ENCODE measurements at regions not wholly inside any gene's neighbourhood (a gene's known extent, or its start where the extent isn't known, plus 50 kb on each side); places are given as distances from the start of the nearest gene placed in this dataset.
"Not testable (repeated sequence)": the region's sequence is repeated elsewhere in the genome, so short reads cannot be mapped to it uniquely, and the experiment has no call there.

DNA sequence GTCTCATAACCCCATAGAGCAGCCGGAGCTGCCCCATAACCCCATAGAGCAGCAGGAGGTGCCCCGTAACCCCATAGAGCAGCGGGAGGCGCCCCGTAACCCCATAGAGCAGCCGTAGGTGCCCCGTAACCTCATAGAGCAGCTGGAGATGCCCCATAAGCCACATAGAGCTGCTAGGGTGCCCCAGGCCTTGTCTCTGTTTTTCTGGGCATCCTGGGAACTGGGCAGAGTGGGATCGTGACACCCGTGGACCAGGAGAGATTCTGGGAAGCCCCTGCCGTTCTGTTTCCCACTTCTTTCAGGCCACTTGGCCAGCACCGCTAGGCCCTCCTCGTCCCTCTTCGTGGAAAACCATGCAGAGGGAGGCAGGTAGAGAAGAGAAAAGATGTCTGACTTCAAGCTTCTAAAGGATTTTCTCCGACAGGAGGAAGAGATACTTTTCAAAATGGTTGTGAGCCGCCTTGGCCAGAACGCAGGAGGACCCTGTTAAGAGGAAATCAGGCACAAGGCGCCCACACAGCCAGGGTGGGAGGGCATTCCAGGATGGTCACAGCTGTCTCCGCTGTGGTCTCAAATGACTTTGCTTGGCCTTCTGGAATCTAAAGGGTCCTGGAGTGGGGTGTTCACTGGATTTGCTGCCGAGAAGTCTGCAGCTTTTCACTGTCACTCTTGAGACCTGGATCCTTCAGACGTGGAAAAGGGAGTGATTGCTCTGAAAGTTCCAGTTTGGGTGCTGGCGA is 171.8 kb downstream of the NPIPB11 start:
- Mint-ChIP-seq H3K27ac (peak overlapping the region in 4 of 7 donors; percentile 25 to 73 (median 42)), H3K9me3 (peaks cover 0 to 10% (median 8%) of the 10 kb centered on the region in 7 donors), H3K36me3 (peaks cover 23 to 61% of the 10 kb centered on the region in 2 donors)
- WGBS (ENCODE audit: insufficient coverage): 91% methylated on average over 17 of the region's 21 CpGs
- H3K4me1 Mint-ChIP-seq; H3K4me3 Mint-ChIP-seq; H4K20me1 ChIP-seq (ENCODE audit: insufficient read depth, low read length); H3K9ac ChIP-seq (ENCODE audit: insufficient read depth, low read length, poor library complexity, severe bottlenecking); H3K4me2 ChIP-seq (replicated peaks; ENCODE audit: extremely low read depth, low read length, poor library complexity, severe bottlenecking); H3K79me2 ChIP-seq (ENCODE audit: insufficient read depth, low read length); intact Hi-C loops (cut with micrococcal nuclease); H3K27me3 ChIP-seq (ENCODE audit: control insufficient read depth in 2 of 2, insufficient read depth in 2 of 2, low read length in 2 of 2); H3K4me3 ChIP-seq (replicated peaks in 1 of 3; ENCODE audit: low read depth in 2 of 3, low read length in 3 of 3); H3K9me3 ChIP-seq (replicated peaks in 1 of 2; ENCODE audit: control insufficient read depth in 1 of 2, insufficient read depth in 1 of 2, low read length in 2 of 2); DNase-seq; H3K36me3 ChIP-seq (replicated peaks in 1 of 2; ENCODE audit: control insufficient read depth in 1 of 2, insufficient read depth in 2 of 2, low read length in 2 of 2); H3K27ac ChIP-seq (ENCODE audit: low read depth in 1 of 2, low read length in 2 of 2); H3K4me1 ChIP-seq (ENCODE audit: control insufficient read depth in 1 of 2, insufficient read depth in 2 of 2, low read length in 2 of 2); H2AFZ ChIP-seq (ENCODE audit: insufficient read depth, low read depth, low read length, poor library complexity, severe bottlenecking); H3K27me3 Mint-ChIP-seq (ENCODE audit: low read depth in 3 of 3): not testable (repeated sequence)

DNA sequence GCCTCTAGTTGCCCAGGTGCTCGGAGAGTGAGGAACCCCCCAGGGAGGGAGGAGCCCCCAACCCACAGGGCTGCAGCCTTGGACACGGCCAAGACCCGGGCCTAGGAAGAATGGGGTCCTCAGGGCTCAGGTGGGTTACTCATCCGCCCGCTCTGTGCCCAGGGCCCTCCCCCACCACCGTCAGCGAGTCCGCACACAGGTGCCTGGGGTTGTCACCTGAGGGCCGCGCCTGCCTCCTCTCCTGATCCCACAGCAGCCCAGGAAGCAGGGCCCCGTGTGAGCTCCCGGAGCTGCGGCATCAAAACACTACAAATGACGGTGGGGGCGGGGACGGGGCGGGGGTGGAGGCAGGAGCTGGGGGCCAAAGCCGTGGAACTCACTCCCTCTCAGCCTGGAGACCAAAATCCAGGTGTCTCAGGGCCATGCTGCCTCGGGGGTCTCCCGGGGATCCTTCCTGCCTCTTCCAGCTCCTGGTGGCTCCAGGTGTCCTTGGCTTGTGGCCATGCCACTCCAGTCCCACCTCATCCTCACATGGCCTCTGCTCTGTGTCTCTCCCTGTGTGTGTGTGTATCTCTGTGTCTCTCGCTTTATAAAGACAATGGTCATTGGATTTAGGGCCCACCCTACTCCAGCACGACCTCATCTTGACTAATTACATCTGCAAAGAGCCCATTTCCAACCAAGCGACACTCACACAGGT is 172.7 kb downstream of the NPIPB11 start:
- DNase-seq; H3K9ac ChIP-seq (ENCODE audit: insufficient read depth, low read length, poor library complexity, severe bottlenecking); H3K36me3 ChIP-seq (replicated peaks in 1 of 2; ENCODE audit: control insufficient read depth in 1 of 2, insufficient read depth in 2 of 2, low read length in 2 of 2); H3K9me3 Mint-ChIP-seq; H3K79me2 ChIP-seq (ENCODE audit: insufficient read depth, low read length); H3K27me3 ChIP-seq (ENCODE audit: control insufficient read depth in 2 of 2, insufficient read depth in 2 of 2, low read length in 2 of 2); H3K4me3 Mint-ChIP-seq; H3K4me1 Mint-ChIP-seq; H3K9me3 ChIP-seq (replicated peaks in 1 of 2; ENCODE audit: control insufficient read depth in 1 of 2, insufficient read depth in 1 of 2, low read length in 2 of 2); H4K20me1 ChIP-seq (ENCODE audit: insufficient read depth, low read length); H3K4me1 ChIP-seq (ENCODE audit: control insufficient read depth in 1 of 2, insufficient read depth in 2 of 2, low read length in 2 of 2); H3K4me2 ChIP-seq (replicated peaks; ENCODE audit: extremely low read depth, low read length, poor library complexity, severe bottlenecking); H3K27me3 Mint-ChIP-seq (ENCODE audit: low read depth in 3 of 3); H2AFZ ChIP-seq (ENCODE audit: insufficient read depth, low read depth, low read length, poor library complexity, severe bottlenecking); H3K27ac ChIP-seq (ENCODE audit: low read depth in 1 of 2, low read length in 2 of 2); intact Hi-C loops (cut with micrococcal nuclease); H3K4me3 ChIP-seq (replicated peaks in 1 of 3; ENCODE audit: low read depth in 2 of 3, low read length in 3 of 3): not testable (repeated sequence)
- Mint-ChIP-seq H3K36me3 (peaks cover 19 to 61% of the 10 kb centered on the region in 2 donors), H3K27ac (peak overlapping the region in 1 of 7 donors; percentile 37)
- 96% methylated on average over 8 of the region's 23 CpGs for WGBS (ENCODE audit: insufficient coverage)
